Transverse colon (tissue), 4 donors: ENCODE measurements at regions not wholly inside any gene's neighbourhood (a gene's known extent, or its start where the extent isn't known, plus 50 kb on each side); places are given as distances from the start of the nearest gene placed in this dataset.

Experiments
- CTCF ChIP-seq, 5 experiments: fragments of 200-600 bp in 3 of 5; fragments of 450-650 bp in 2 of 5; sonication (generic) in 3 of 5; IDR thresholded peaks; 1 replicate in 2 of 5; 2 replicates in 3 of 5; pipeline ENCODE4 v1.5.1; 2016 to 2017; ENCODE audit warnings: antibody characterized with exemption in 5 of 5, inconsistent platforms in 3 of 5, mild to moderate bottlenecking in 2 of 5, moderate library complexity in 1 of 5
- POLR2A ChIP-seq: fragments of 450-650 bp; IDR thresholded peaks from one replicate; pipeline ENCODE4 v1.6.1; 2016; ENCODE audit warnings: antibody characterized with exemption, mild to moderate bottlenecking, moderate library complexity
- POLR2AphosphoS5 ChIP-seq, 3 donors: sonication (generic); formaldehyde crosslinking; IDR thresholded peaks; one replicate each; pipeline ENCODE4 v1.6.1; 2016; ENCODE audit warnings: antibody characterized with exemption in 3 of 3

GRCh38 chr9:16179566-16179965 lies 626.7 kb downstream of the CCDC171 start:
- TF ChIP-seq POLR2AphosphoS5 (IDR thresholded peaks at IDR 0.05) (no peak), POLR2A (no peak), CTCF (IDR thresholded peaks at IDR 0.05) (no peak)
